ENCODE measurements at regions not wholly inside any gene's neighbourhood (a gene's known extent, or its start where the extent isn't known, plus 50 kb on each side); places are given as distances from the start of the nearest gene placed in this dataset.
"Not testable (repeated sequence)": the region's sequence is repeated elsewhere in the genome, so short reads cannot be mapped to it uniquely, and the experiment has no call there.

DNA sequence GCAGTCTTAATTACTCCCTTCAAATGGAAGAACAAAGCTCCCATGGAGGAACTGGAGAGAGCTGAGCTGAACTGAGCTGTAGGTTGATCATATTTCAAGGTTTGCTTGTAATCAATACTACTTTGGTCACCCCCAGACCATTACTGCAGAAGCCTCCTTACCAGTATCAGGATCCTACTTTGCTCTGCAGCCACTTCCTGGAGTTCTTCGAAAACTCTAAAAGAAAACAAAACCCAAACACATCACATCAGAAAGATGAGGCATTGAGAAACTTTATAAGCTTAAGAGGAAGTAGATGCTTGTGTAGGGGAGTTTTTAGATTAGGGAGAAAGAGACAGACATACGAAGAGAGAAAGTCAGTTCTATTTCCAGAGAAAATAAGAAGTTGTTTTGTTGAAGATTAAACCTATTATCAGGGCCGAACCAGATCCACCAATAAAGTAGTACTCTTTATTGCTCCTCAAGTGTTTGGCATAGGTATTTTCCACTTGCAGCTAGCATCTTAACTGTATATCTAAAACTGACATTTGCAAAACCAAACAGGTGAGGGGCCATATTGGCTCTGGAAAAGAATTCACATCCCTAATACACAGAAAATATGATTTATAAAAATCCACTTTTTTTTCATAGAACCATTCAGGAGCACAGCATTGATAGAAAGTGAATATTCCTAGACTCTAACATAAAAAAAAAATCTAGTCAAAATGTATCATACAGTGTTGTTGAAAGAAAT lies 166.9 kb upstream of the KLF7 start:
- no peak for DNase-seq

DNA sequence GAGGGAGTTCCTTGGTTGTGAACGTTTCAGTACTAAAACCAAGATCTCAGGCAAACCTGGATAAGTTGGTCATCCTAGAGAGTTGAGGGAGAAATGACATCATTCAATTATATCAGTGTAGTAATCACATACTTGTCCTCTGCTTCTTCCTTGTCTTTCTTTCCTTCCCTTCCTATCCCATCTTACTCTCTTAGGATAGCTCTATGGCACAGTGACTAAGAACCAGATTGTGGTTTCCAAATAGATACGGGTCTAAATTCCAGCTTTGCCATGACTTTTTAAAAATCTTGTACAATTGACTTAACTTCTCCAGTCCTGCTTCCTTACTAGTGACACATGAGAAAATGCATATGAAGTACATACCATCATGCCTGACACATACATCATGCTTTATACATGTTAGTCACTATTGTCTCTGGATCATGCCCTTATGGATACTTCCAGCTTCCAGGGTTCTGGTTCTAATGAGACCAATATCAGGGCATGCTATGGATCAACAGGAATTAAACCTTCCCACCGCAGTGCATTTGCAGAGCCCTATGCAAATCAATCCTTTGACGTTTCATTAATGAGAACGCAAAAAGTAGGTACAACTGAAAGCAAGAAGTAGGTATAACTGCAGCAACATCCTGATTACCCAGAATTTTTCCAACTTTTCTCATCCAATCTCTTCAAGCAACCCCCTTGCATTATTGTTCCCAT lies 168.0 kb upstream of the KLF7 start:
- no peak for DNase-seq

DNA sequence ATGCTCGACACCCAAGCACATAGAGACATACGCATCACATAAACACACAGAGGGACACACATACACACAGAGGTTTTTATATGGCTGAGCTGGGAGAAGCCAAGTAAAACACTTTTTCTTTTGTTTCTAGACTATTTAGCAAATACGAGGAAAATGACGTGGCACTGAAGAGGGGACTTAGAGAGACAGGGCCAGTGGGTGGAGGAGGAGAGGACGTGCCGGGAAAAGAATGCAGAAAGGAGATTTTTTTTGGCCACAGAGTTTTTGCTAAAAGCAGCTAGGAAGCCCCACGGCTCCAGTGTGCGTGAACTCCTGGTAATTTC lies 168.5 kb upstream of the KLF7 start:
- no peak for DNase-seq

DNA sequence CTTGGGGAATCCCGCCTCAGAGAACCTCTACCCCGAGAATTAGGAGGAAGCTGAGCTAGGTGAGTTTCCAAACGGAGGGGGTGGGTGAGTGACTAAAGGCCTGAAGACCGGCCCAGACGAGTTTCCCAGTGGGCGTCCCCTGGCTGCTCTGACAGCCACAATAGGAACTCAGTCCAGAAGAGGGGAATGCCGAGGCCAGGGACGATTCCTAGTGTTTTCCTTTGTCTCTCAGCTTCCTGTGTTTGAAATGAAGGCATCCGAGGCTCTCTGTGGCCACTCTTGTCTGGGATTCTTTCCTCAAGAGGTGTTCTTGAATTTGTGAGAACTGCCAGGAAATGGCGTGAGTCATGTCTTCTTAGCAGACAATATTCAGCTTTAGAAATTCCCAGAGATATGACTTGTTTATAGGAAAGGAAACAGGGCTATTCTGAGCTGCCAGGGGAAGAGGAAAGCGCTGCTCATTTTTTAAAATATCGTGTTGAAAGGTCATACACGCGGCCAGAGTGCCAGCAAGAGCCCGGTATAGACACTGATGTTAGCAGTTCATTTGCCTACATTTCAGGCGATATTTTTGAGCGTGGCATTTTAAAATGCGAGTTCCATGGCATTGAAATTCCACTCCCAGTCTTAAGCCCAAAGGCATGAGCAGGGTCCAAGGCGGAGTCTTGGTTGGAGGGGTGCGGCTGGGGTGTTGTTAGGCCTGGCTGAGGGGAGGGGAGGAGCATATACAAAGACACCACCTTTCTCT lies 169.1 kb upstream of the KLF7 start:
- DNase-seq = no peak

DNA sequence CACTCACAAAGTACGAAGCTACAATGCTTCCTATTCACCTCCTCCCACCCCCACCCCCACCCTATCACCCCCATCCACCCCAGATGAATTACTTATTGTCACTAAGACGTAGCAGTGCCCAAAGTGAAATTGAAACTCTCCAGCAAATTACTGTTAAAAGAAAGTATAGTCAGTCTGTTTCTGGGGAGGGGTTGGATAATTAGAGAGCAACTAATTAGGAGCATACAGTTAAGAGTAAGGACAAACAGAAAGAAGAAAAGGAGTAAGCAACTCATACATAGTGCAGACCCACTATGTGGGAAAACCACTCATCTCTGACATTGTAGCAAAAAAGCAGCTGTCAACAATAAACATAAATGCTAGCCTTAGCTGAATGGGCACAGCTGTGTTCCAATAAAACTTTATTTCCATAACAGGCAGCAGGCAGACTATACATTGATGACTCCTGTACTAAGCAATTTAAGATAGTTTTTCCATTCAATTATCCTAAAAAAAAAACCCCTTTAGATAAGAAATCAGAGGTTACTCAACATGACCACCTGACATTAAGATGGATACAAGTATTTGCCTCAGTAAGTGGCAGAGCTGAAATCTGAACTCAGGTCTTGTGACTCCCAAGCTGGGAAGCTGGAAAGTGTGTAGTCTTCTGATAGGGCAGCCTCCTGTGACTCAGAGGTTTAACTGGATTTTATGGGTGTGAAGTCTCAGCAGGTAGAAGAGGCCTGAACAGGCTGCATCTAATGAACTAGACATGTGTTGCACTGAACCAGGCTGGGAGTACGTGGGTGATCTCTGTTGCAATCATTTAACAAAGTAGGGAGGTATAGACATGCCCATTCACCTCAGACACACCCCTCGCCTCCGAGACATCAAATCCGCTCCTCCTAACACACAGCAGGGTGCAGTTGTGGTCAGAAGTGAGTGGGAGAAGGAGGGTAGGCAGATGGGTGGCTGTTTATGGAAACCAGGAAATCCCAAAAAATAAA lies 171.8 kb upstream of the KLF7 start:
- DNase-seq = no peak

DNA sequence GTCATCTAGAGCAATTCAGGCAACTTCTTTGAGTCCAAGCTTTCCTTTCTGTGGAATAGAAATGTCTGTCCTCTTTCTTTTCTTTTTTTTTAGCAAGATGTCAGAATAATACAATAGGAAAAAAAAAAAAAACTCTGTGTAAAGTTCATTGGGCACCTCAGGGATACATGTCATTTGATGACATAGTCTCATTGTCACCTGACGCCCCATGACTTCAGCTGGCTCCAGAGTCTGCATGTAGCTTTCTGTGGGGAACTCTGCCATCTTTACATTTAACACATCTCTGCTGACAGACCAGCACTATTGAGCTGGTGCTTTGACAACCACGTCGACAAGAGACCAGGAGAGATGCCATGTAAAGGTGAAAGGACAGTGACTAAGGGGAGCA lies 172.5 kb upstream of the KLF7 start:
- no peak for DNase-seq

DNA sequence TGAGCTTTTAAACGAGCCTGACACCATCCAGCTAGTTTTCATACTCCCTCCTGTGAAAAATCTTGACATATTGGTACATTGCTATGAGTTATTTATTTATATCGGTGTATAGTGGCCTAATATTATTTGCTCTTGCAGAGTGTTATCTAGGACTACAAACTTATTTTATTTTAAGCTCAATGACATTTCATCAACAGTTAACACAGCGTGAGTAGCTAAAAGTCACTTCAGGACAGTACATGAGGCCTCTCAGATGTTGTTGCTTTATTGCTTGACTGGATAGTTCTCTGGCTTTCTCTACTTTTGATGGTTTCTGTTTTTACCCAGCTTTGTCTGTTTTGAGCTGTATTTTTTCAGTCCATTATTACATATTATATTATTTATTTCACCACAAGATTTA lies 172.9 kb upstream of the KLF7 start:
- DNase-seq = no peak

DNA sequence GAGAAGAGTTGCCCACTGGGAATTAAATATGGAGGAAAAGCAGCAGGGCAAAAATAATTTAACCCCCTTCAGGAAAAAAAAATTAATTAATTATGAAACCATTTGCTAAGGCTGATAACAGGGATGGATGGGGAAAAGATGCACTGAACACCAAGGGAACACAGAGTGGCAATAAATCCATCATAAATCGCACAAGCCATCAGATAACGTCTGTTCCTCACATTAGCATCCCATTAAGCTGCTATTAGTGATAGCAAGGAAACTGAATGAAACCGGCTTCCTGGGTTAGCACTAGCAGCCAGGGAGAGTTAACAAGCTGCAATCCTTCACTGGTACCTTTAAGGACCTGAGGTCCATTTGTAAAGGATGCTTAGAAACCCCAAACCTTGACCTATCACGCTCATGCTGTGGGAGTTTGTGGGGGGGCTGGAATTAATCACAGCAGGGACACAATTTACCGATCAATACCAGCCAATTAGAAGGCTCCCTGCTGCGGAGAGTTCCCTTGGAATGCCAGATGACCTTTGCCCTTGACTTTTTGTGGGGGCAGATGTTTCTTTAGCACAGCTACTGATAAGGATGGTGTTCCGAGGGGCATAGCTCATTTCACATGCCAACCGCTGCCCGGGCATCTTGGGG lies 175.5 kb upstream of the KLF7 start:
- no peak for DNase-seq

DNA sequence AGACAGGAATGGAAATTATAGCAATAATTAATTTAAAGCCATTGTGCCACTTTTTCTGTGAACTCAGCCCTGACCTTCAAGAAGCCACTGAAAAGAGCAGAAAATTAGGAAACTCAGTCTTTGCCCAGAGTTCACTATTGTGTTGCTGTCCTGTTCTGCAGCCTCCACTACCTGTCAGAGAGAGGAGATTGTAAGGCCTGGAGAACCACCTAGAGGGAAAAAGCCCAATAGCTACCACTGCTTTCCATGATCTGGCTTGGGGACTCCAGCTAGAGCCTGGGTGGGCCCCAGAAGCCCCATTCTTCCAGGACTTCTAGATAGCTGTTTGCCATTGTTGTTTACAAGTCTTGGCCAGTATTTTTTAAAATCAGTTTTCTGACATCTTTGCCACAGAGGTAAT lies 176.1 kb upstream of the KLF7 start:
- DNase-seq = no peak

DNA sequence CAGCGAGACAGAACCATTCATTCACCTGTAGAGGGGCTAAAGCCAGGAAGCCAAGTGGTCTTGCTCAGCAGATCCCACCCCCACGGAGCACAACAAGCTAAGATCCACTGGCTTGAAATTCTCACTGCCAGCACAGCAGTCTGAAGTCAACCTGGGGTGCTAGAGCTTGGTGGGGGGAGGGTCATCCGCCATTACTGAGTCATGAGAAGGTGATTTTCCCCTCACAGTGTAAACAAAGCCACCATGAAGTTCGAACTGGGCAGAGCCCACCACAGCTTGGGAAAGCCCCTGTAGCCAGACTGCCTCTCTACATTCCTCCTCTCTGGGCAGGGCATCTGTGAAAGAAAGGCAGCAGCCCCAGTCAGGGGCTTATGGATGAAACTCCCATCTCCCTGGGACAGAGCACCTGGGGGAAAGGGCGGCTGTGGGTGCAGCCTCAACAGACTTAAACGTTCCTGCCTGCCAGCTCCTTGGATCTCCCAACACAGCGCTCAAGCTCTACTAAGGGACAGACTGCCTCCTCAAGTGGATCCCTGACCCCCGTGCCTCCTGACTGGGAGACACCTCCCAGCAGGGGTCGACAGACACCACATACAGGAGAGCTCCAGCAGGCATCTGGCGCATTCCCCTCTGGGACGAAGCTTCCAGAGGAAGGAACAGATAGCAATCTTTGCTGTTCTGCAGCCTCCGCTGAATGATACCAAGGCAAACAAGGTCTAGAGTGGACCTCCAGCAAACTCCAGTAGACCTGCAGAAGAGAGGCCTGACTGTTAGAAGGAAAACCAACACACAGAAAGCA lies 179.0 kb upstream of the KLF7 start:
- DNase-seq = not testable (repeated sequence)

DNA sequence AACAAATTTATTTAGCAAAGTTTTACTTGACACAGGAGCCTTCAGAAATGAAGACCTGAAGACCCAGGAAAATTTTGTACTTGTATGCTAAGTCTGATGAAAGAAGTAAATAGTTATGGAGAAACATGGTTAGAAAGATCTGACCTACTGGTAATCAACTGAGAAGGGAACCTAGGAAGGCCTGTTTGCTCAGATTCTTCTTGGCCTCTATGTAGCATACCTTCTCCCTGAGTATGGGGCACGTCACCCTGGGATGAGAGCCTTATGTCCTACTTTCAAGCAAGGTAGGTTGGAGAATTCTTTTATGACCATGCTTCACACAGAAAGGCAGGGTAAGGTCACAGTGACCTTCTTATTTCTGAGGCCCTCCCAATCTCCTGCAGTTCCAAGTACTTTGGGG lies 178.6 kb upstream of the CREB1 start:
- no peak for DNase-seq

DNA sequence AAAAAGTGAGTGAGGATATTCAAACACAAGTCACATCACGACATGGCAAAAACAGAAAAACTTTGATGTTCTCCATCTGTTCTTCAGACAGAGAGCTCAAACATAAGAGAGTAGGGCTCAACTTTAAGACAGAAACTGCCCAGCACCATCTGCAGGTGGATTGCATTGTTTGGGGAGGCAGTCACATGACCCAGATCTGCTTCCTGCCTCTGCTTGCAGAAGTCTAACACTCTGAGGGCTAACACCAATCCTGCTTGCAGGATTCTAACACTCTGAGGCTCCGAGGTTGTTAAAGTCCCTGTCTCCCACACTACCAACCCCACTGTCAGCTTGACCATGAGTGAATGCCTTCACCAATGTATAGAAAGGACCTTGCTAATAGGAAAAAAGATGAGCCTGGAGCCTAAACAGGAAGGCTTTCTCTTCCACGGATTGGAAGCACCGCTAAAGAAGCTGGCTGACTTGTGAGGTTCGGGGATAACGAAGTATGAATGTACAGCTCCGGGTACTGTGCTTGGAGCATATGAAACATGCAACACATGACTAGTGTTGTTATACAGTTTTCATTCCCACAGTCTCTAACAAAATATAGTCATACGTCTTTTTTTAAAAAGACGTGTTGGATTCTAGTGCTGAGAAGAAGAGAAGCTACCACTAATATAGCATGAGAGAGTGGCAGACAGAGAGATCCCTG lies 176.6 kb upstream of the CREB1 start:
- DNase-seq = peak in 1 of 2 experiments; percentile 11

DNA sequence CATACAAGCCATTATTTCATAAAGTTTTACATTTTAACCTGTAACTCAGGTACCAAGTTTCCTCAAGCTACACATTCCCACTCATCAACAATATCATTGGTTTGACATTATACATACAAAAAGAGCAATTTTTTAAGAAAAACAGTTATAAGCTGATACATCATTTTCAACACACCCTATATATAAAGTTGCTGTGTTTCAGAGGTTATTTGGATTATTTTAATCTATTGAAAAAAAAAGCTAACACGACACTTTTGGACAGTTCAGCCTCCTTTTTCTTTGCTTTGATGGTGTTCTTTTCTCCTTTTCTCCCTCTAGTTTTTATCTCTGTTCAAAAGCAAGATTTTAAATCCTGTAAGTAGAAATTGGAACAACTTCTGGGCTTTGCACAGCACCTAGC lies 175.9 kb upstream of the CREB1 start:
- no peak for DNase-seq

DNA sequence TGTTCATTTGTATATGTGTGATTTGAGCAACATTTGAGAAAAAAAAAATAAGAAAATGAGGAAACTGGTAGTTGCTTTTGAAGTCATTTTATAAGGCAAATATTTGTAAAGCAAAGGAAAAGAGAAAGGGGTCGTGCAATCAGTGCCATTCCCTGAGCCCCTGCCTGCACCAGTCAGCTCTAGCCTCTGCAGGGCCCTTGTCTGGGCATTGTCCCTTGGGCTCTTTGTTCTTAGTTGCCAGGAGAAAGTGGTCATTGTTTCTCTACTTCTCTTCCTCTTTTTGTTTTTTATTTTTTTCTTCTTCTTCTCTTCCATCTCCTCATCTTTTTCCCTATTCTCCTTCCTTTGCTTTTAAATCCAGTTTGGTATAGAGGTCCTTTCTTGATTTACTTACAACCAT lies 175.3 kb upstream of the CREB1 start:
- no peak for DNase-seq

DNA sequence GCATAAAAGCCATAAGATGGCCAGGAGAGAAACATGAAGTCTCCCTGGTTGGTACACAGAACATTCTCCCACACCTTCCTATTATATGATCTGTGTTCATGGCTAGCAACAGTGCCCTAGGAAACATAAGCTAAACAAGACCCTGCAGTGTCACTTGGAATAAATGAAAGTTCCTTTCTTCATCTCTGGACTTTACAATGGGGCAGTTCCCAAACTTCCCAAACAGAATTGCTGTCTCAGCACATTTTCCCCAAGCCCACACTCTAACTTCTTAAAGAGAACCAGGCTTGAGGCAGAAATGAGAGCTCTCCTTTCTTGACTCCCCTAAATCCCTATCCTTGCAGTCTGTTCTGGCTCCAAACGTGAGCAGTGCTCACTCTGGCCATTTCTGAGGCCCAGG lies 173.2 kb upstream of the CREB1 start:
- DNase-seq = no peak

DNA sequence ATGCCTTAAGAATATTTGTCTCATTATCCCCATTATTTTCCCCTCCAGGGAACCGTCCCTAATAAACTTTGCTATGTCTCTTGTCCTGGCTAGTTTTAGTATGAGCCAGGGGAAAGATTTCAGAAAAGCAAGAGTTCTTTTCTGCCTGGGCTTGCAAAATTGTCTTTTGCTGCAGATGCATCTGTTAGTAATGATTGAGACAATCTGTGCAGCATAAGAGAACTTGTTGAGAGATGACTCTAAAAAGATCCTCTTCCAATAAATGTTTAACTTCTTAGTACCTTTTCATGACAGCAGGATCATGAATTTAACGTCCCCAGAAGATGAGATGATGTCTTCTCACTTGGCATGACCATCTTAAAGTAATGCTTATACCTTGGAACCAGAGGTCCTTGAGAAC lies 172.5 kb upstream of the CREB1 start:
- DNase-seq = no peak

DNA sequence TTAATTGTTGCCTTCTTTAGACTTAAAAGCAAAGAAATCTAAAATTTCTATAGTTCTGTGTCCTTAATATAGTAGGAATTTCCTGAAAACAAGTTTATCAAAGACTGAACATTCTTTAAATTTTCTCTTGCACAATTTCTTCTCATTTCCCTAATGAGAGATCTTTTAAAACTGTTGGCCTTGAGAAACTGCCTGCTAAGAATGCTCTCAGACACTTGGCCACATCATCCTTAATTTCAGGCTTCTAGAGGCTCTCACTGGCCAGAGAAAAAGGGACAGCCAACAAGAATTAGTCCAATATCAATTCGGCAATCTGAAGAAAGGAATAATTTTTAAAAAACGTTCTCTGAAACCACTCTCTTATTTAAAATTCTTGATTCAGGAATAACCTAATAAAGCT lies 167.0 kb upstream of the CREB1 start:
- DNase-seq = no peak

DNA sequence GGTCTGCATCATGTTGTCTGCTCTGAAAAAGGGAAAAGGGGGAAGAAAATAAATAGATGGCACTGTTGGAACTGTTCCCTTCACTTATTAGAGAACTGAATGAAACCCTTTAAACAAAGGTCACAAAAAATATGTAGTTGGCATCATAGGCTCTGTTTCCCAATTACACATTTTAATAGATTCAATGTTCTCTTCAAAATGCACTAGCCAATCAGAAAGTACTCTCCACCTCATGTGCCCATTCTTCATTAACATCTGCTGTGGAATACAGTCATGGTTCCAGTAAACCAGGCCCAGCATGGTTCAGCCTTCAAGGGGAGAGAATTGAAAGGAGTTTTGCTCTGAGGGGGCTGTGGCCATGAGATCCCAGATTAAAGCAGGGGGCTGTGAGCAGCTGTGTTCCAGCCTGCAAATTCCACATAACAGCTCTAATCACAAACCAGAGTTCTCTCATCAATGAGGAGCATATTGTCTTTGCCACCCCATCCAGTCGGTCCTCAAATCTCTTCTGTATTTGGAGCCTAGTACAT lies 165.9 kb upstream of the CREB1 start:
- DNase-seq = no peak

DNA sequence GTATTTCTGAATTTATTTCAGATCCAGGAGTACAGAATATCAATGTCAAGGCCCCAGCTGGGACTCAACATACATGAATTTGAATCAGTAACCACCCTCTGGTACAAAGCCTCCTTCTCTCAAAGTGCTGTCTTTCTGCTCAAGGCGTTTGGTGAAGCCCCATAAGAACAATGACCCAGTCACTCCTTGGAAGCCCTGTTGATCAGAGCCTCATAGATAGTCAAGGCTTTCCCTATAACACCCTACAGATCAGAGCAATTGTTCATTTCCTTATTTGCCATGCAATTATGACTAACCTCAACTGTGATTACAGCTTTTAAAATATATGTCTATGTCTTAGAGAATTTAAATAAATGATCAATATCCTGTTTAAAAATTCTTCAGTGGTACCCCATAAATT lies 159.1 kb upstream of the CREB1 start:
- DNase-seq = no peak

DNA sequence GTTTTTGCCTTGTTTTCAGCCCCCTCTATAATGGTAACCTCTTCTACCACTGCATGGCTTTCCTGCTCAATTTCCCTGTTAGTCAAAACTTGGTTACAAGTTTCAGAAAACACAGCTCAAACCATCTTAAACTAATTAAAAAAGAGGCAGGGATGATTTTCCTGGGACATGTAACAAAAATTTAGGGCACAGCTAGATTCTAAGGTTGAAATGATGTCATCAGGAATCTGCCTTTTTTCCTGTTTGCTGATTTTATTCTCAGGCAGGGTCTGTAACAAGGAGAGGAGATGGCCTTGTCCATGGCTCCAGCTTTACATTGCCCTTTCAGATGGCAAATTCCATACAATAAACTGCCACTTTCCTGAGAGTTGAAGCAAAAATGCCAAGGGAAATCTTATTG lies 157.9 kb upstream of the CREB1 start:
- DNase-seq = no peak

DNA sequence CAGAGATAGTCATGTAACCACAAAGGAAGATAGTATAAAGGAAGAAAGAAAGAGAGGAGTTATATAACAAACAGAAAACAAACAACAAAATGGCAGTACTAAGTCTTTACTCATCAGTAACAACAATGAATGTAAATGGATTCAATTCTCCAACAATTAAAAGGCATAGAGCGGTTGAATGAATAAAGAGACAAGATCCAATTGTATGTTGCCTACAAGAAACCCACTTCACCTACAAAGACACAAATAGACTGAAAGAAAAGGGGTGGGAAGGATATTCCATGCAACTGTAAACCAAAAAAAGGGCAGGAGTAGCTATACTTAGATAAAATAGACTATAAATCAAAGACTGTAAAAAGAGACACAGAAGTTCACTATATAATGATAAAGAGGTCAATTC lies 157.3 kb upstream of the CREB1 start:
- DNase-seq = no peak
